ENCODE measurements at regions not wholly inside any gene's neighbourhood (a gene's known extent, or its start where the extent isn't known, plus 50 kb on each side); places are given as distances from the start of the nearest gene placed in this dataset.

GRCh38 chr18:22314001-22314400 is 103.7 kb downstream of the CTAGE1 start:
- TF ChIP-seq CTCF (IDR thresholded peaks at IDR 0.05 in 4 of 5, conservative IDR thresholded peaks at IDR 0.05 in 1 of 5) = no peak
- no peak for TF ChIP-seq POLR2A (IDR thresholded peaks at IDR 0.05)
